K562 (cell line): ENCODE measurements at regions not wholly inside any gene's neighbourhood (a gene's known extent, or its start where the extent isn't known, plus 50 kb on each side); places are given as distances from the start of the nearest gene placed in this dataset.

Experiments used
- ATAC-seq: fragments of 200-7000 bp; cut with Tn5 transposase; 3 replicates; pipeline ENCODE4 v1.9.1; 2020; ENCODE audit warnings: moderate library complexity
- BruUV-seq: library from RNA; stranded (reverse); fragments of 400-500 nt; replicated peaks from 2 replicates; lab custom pipeline; 2021; lab: Mats Ljungman, UMichigan
- CTCF ChIA-PET: fragments of 300-600 bp; formaldehyde crosslinking; extraction: SDS; loops from one replicate; lab custom pipeline; 2021; ENCODE audit warnings: low intra/inter-chr PET ratio; lab: Yijun Ruan, JAX
- POLR2A ChIA-PET: fragments of 300-600, 350-650 bp; sonication (Branson Sonifier 250); formaldehyde crosslinking; extraction: SDS; loops from one replicate; lab custom pipeline; 2021; ENCODE audit warnings: antibody characterized with exemption, inconsistent platforms; lab: Yijun Ruan, JAX
- DNase-seq, 4 experiments: peaks; one replicate each; pipeline versions ENCODE4 v3.0.0 to v3.0.0-alpha.2; 2011 to 2018; ENCODE audit warnings: low spot score in 3 of 4, mixed read lengths in 3 of 4; ENCODE audit errors: extremely low read depth in 1 of 4
- FAIRE-seq: peaks from 2 replicates; lab custom pipeline; 2011; peaks lifted over from hg19 to GRCh38; lab: Jason Lieb, UNC
- H2AFZ ChIP-seq: 2 replicates; pipeline ENCODE4 v1.6.0; 2011; ENCODE audit warnings: low read depth, low read length, control low read depth, inconsistent platforms
- H3K27ac ChIP-seq: fragments of 200-600 bp; 3 replicates; pipeline ENCODE4 v1.8.0; 2011; ENCODE audit warnings: low read depth, mild to moderate bottlenecking, control low read depth, inconsistent platforms, low read length, moderate library complexity, mixed read lengths; ENCODE audit errors: extremely low read depth
- H3K27me3 ChIP-seq, 2 experiments: fragments of 300-600 bp in 1 of 2; 2 replicates in 1 of 2; 3 replicates in 1 of 2; pipeline versions ENCODE4 v1.6.0 to v1.8.0; 2011; ENCODE audit warnings: inconsistent platforms in 2 of 2, low read length in 2 of 2, mild to moderate bottlenecking in 1 of 2, mixed read lengths in 1 of 2, moderate library complexity in 1 of 2; ENCODE audit not compliant: control insufficient read depth in 2 of 2, insufficient read depth in 2 of 2
- H3K36me3 ChIP-seq: fragments of 300-600 bp; 3 replicates; pipeline ENCODE4 v1.8.0; 2011; ENCODE audit warnings: mild to moderate bottlenecking, low read length, inconsistent platforms; ENCODE audit not compliant: control insufficient read depth, insufficient read depth
- H3K4me1 ChIP-seq, 2 experiments: fragments of 200-600 bp in 1 of 2; replicated peaks in 1 of 2; 2 replicates in 1 of 2; 3 replicates in 1 of 2; pipeline versions ENCODE4 v1.5.1 to v1.8.0; 2011; ENCODE audit warnings: inconsistent platforms in 2 of 2, low read length in 2 of 2, mild to moderate bottlenecking in 1 of 2, mixed read lengths in 1 of 2, moderate library complexity in 1 of 2; ENCODE audit not compliant: control insufficient read depth in 2 of 2, insufficient read depth in 2 of 2
- H3K4me2 ChIP-seq: 2 replicates; pipeline ENCODE4 v1.6.1; 2011; ENCODE audit warnings: low read length, control low read depth, inconsistent platforms, mixed read lengths; ENCODE audit not compliant: insufficient read depth
- H3K4me3 ChIP-seq: fragments of 200-600 bp; sonication (generic), shearing (Covaris generic); 2 replicates; pipeline ENCODE4 v1.5.1; 2016; ENCODE audit warnings: control low read depth, inconsistent platforms
- H3K79me2 ChIP-seq: fragments of 200-600 bp; 3 replicates; pipeline ENCODE4 v1.8.0; 2011; ENCODE audit warnings: low read length, inconsistent platforms; ENCODE audit not compliant: control insufficient read depth, insufficient read depth
- H3K9ac ChIP-seq, 2 experiments: 2 replicates each; pipeline versions ENCODE4 v1.6.0 to v1.6.1; 2011; ENCODE audit warnings: low read depth in 2 of 2, low read length in 2 of 2, control low read depth in 1 of 2, inconsistent platforms in 1 of 2, mild to moderate bottlenecking in 1 of 2, mixed read lengths in 1 of 2; ENCODE audit not compliant: insufficient read depth in 1 of 2
- H3K9me1 ChIP-seq: one replicate; pipeline ENCODE4 v1.6.0; 2011; ENCODE audit warnings: inconsistent platforms, mild to moderate bottlenecking, low read length, moderate library complexity; ENCODE audit not compliant: control insufficient read depth, insufficient read depth
- H3K9me3 ChIP-seq: replicated peaks from 2 replicates; pipeline ENCODE4 v1.5.1; 2011; ENCODE audit warnings: low read depth, low read length, inconsistent platforms; ENCODE audit not compliant: control insufficient read depth, insufficient read depth
- H4K20me1 ChIP-seq: replicated peaks from 2 replicates; pipeline ENCODE4 v1.6.1; 2011; ENCODE audit warnings: low read length, inconsistent platforms, mixed read lengths; ENCODE audit not compliant: control insufficient read depth, insufficient read depth
- CBX8 ChIP-seq: fragments of 200-600 bp; sonication (generic); IDR thresholded peaks from 2 replicates; pipeline ENCODE4 v1.6.1; 2012; ENCODE audit warnings: borderline replicate concordance, mixed run types, low read depth, mild to moderate bottlenecking, moderate library complexity, mixed read lengths, low read length, control low read depth, inconsistent platforms; ENCODE audit not compliant: poor library complexity, severe bottlenecking; ENCODE audit errors: extremely low read depth
- EHMT2 ChIP-seq: fragments of 450-650 bp; IDR thresholded peaks from 2 replicates; pipeline ENCODE4 v1.6.1; 2018; ENCODE audit warnings: antibody characterized with exemption
- ETV1 ChIP-seq: fragments of 450-650 bp; conservative IDR thresholded peaks from 2 replicates; pipeline ENCODE4 v1.6.1; 2016; ENCODE audit warnings: missing genetic modification characterization, control low read depth, low read depth, missing compliant biosample characterization
- GABPA ChIP-seq: fragments of 200-800 bp; sonication (Bioruptor generic); conservative IDR thresholded peaks from 2 replicates; pipeline ENCODE4 v1.6.1; 2016; ENCODE audit warnings: low read depth, missing genetic modification characterization, missing compliant biosample characterization
- NR2C1 ChIP-seq, 2 experiments: fragments of 450-650 bp; IDR thresholded peaks; 2 replicates each; pipeline ENCODE4 v1.6.1; 2017; ENCODE audit warnings: mild to moderate bottlenecking in 2 of 2, antibody characterized with exemption in 1 of 2, inconsistent platforms in 1 of 2, missing compliant biosample characterization in 1 of 2, missing genetic modification characterization in 1 of 2
- SPI1 ChIP-seq: IDR thresholded peaks from 2 replicates; pipeline ENCODE4 v1.6.1; 2011; ENCODE audit warnings: low read depth, low read length, control low read depth, borderline replicate concordance
- SREBF2 ChIP-seq: sonication (generic); formaldehyde crosslinking; IDR thresholded peaks from 2 replicates; pipeline ENCODE4 v1.4.0; 2020; ENCODE audit warnings: mild to moderate bottlenecking, missing genetic modification reagents
- TAF9B ChIP-seq: fragments of 450-650 bp; IDR thresholded peaks from 2 replicates; pipeline ENCODE4 v1.6.1; 2018; ENCODE audit warnings: mild to moderate bottlenecking; ENCODE audit not compliant: partially characterized antibody
- ZNF316 ChIP-seq: fragments of 450-650 bp; IDR thresholded peaks from 2 replicates; pipeline ENCODE4 v1.6.1; 2016
- WGBS: fragments of 100-300 bp; shearing (Covaris generic); methylation state at CpG from one replicate; pipeline ENCODE4 v1.1.6; 2016; ENCODE audit warnings: low coverage, mixed read lengths; ENCODE audit not compliant: insufficient coverage; ENCODE audit errors: missing lambda C conversion rate; 5-methylcytosine and 5-hydroxymethylcytosine counted together
- in situ Hi-C: fragments of 300-500 bp; cut with MboI; formaldehyde crosslinking; loops from 4 replicates; pipeline ENCODE4 v1.15.0; 2018; ENCODE audit warnings: inconsistent platforms, mixed read lengths
- intact Hi-C: fragments of 100-400 bp; cut with micrococcal nuclease; formaldehyde crosslinking; loops from 2 replicates; pipeline ENCODE4 v1.14.2; 2022
- TF ChIP-seq, protein P1 (sequence below), 2 experiments: fragments of 450-650 bp in 1 of 2; sonication (generic) in 1 of 2; formaldehyde crosslinking in 1 of 2; IDR thresholded peaks; 2 replicates each; pipeline versions ENCODE4 v1.7.1 to v1.9.0; 2016 to 2022; ENCODE audit warnings: inconsistent platforms in 1 of 2, mild to moderate bottlenecking in 1 of 2, missing genetic modification reagents in 1 of 2
- TF ChIP-seq, protein P2 (sequence below): sonication (generic); formaldehyde crosslinking; IDR thresholded peaks from 2 replicates; pipeline ENCODE4 v1.9.0; 2022; ENCODE audit warnings: mild to moderate bottlenecking, missing genetic modification reagents

DNA sequence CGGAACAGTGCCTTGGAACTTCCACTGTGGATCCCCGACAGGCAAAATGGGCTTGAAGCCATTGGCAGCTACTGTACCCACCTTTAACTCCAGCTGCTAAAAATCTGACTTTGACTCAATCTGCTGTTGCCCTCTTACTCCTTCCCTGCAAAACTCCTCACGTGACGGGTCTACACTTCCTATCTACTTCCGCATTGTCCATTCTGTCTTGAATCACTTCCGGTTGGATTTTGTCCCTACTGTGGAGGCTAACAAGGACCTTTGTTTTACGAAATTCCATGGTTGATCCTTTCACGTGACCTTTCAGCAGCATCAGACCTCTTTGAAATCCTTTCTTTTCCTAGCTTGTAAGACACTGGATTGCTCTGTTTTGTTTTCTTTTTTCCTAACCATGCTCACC is 268.4 kb downstream of the PRDM2 start:
- Histone ChIP-seq H3K9ac (no peak overlapping the region), H3K4me2 (no peak overlapping the region), H3K9me3 (no peaks in the 10 kb centered on the region), H3K36me3 (no peaks in the 10 kb centered on the region), H3K79me2 (no peaks in the 10 kb centered on the region), H3K4me3 (no peak overlapping the region), H3K9me1 (no peaks in the 10 kb centered on the region), H3K27me3 (no peaks in the 10 kb centered on the region), H3K27ac (no peak overlapping the region), H2AFZ (peak overlapping the region; percentile 52; the same call in 1 of the 2 replicates), H3K4me1 (no peaks in the 10 kb centered on the region), H4K20me1 (peaks cover 3% of the 10 kb centered on the region; the same call in 1 of the 2 replicates)
- ChIA-PET POLR2A (interaction anchor here (0.5 kb wide), 1 partner anchor 19 kb away, joined by 3 read pairs; no protein-coding TSS in a partner anchor), CTCF (no interaction called here)
- WGBS, result 0% methylated on average over 8 of the region's 8 CpGs
- BruUV-seq, result no TSS peak
- ATAC-seq (no peak), FAIRE-seq (peak; percentile 54), DNase-seq (no peak)
- intact Hi-C loops (loop anchor here (5.0 to 10.0 kb wide), 2 partner anchors 1076 to 1134 kb away; no protein-coding TSS in a partner anchor), in situ Hi-C loops (loop anchor here (10.0 kb wide), 1 partner anchor 1076 kb away; no protein-coding TSS in a partner anchor)
- TF ChIP-seq SREBF2 (CRISPR knock-in tag) (no peak), GABPA (tag) (peak; percentile 46; the same call in 1 of the 2 replicates), ETV1 (0 out of 2 replicates have a peak, but pooled peaks have one; percentile 18), ZNF316 (no peak), NR2C1 (IDR thresholded peaks at IDR 0.05) (peak; percentile 70), NR2C1 (tag; IDR thresholded peaks at IDR 0.05) (peak; percentile 50; the same call in 1 of the 2 replicates), TAF9B (no peak), CBX8 (no peak), SPI1 (0 out of 2 replicates have a peak, but pooled peaks have one; percentile 7), EHMT2 (0 out of 2 replicates have a peak, but pooled peaks have one; percentile 49)
- TF ChIP-seq, protein P1, sequence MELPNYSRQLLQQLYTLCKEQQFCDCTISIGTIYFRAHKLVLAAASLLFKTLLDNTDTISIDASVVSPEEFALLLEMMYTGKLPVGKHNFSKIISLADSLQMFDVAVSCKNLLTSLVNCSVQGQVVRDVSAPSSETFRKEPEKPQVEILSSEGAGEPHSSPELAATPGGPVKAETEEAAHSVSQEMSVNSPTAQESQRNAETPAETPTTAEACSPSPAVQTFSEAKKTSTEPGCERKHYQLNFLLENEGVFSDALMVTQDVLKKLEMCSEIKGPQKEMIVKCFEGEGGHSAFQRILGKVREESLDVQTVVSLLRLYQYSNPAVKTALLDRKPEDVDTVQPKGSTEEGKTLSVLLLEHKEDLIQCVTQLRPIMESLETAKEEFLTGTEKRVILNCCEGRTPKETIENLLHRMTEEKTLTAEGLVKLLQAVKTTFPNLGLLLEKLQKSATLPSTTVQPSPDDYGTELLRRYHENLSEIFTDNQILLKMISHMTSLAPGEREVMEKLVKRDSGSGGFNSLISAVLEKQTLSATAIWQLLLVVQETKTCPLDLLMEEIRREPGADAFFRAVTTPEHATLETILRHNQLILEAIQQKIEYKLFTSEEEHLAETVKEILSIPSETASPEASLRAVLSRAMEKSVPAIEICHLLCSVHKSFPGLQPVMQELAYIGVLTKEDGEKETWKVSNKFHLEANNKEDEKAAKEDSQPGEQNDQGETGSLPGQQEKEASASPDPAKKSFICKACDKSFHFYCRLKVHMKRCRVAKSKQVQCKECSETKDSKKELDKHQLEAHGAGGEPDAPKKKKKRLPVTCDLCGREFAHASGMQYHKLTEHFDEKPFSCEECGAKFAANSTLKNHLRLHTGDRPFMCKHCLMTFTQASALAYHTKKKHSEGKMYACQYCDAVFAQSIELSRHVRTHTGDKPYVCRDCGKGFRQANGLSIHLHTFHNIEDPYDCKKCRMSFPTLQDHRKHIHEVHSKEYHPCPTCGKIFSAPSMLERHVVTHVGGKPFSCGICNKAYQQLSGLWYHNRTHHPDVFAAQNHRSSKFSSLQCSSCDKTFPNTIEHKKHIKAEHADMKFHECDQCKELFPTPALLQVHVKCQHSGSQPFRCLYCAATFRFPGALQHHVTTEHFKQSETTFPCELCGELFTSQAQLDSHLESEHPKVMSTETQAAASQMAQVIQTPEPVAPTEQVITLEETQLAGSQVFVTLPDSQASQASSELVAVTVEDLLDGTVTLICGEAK (IDR thresholded peaks at IDR 0.05), result peak; percentile 69
- TF ChIP-seq, protein P1 (CRISPR knock-in tag; IDR thresholded peaks at IDR 0.05), result no peak
- TF ChIP-seq, protein P2, sequence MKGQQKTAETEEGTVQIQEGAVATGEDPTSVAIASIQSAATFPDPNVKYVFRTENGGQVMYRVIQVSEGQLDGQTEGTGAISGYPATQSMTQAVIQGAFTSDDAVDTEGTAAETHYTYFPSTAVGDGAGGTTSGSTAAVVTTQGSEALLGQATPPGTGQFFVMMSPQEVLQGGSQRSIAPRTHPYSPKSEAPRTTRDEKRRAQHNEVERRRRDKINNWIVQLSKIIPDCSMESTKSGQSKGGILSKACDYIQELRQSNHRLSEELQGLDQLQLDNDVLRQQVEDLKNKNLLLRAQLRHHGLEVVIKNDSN, result 0 out of 2 replicates have a peak, but pooled peaks have one; percentile 13
